BLaER1 (cell line): ENCODE measurements at regions not wholly inside any gene's neighbourhood (a gene's known extent, or its start where the extent isn't known, plus 50 kb on each side); places are given as distances from the start of the nearest gene placed in this dataset.
"Not testable (repeated sequence)": the region's sequence is repeated elsewhere in the genome, so short reads cannot be mapped to it uniquely, and the experiment has no call there.

Source experiments
- H3K27ac ChIP-seq: shearing (Covaris generic); formaldehyde crosslinking; 2 replicates; pipeline ENCODE4 v1.8.1; 2022
- H3K27me3 ChIP-seq: shearing (Covaris generic); formaldehyde crosslinking; 2 replicates; pipeline ENCODE4 v1.8.1; 2022
- H3K36me3 ChIP-seq: shearing (Covaris generic); formaldehyde crosslinking; 2 replicates; pipeline ENCODE4 v1.8.1; 2022
- H3K4me1 ChIP-seq: shearing (Covaris generic); formaldehyde crosslinking; 2 replicates; pipeline ENCODE4 v1.8.1; 2022
- H3K4me2 ChIP-seq: shearing (Covaris generic); formaldehyde crosslinking; 2 replicates; pipeline ENCODE4 v1.8.1; 2022
- H3K4me3 ChIP-seq: shearing (Covaris generic); formaldehyde crosslinking; 2 replicates; pipeline ENCODE4 v1.8.1; 2022
- H3K9ac ChIP-seq: shearing (Covaris generic); formaldehyde crosslinking; 2 replicates; pipeline ENCODE4 v1.8.1; 2022
- H3K9me3 ChIP-seq: shearing (Covaris generic); formaldehyde crosslinking; 2 replicates; pipeline ENCODE4 v1.8.1; 2022
- H4K20me1 ChIP-seq: shearing (Covaris generic); formaldehyde crosslinking; 2 replicates; pipeline ENCODE4 v1.8.1; 2022
- Cebpa-rat ChIP-seq: shearing (Covaris generic); IDR thresholded peaks from 2 replicates; pipeline ENCODE4 v1.8.1; 2022

DNA sequence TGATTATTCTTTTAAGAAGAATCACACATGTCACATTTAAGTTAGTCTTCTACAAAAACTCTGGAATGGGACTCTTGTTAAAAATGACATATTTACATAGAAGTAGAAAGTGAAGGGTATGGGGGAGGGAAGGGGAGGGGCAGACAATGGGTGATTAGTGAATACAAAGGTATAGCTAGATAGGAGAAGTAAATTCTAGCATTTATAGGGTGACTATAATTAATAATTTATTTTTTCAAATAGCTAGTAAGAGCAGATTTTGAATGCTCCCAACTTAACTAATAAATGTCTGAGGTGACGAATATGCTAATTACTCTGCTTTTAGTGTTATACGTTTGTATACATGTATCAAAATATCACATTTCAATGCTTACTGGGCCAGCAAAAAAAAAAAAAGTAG lies 59.4 kb downstream of the BLTP3B start:
- Histone ChIP-seq H3K9me3 (peaks cover 42% of the 10 kb centered on the region), H3K36me3 (peaks cover 65% of the 10 kb centered on the region), H3K27me3 (no peaks in the 10 kb centered on the region), H3K4me3 (no peak overlapping the region), H3K27ac (no peak overlapping the region), H3K4me2 (no peak overlapping the region), H4K20me1 (no peaks in the 10 kb centered on the region), H3K4me1 (no peaks in the 10 kb centered on the region), H3K9ac (no peak overlapping the region)
- no peak for TF ChIP-seq Cebpa-rat

DNA sequence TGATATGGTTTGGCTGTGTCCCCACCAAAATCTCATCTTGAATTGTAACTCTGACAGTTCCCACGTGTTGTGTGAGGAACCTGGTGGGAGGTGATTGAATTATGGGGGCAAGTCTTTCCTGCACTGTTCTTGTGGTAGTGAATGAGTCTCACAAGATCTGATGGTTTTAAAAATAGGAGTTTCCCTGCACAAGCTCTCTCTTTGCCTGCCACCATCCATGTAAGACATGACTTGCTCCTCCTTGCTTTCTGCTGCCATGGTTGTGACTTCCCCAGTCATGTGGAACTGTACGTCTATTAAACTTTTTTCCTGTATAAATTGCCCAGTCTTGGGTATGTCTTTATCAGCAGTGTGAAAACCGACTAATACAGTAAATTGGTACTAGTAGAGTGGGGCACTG lies 63.9 kb downstream of the BLTP3B start:
- not testable (repeated sequence) for H3K27me3 ChIP-seq, H4K20me1 ChIP-seq, H3K4me2 ChIP-seq, H3K27ac ChIP-seq, H3K9ac ChIP-seq, H3K4me3 ChIP-seq, H3K4me1 ChIP-seq
- Histone ChIP-seq H3K36me3 (peaks cover 55% of the 10 kb centered on the region), H3K9me3 (peaks cover 45% of the 10 kb centered on the region)

DNA sequence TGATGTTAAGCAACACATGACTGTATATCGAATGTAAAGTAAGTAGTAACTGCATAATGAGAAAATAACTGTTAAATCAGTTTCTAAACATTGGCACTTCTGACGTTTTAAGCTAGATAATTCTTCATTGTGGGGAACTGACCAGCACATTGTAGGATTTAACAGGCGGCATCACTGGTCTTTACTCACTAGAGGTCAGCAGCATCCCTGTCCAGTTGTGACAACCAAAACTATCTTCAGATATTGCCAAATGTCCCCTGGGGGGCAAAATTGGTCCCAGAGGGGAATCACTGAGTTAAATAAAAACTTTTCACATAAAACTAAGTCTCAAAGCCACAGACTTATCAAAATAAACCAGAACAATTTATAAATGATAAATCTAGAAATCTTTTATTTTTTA lies 65.3 kb downstream of the BLTP3B start:
- Histone ChIP-seq H3K4me2 (no peak overlapping the region), H4K20me1 (no peaks in the 10 kb centered on the region), H3K9ac (no peak overlapping the region), H3K4me3 (no peak overlapping the region), H3K4me1 (no peaks in the 10 kb centered on the region), H3K27ac (no peak overlapping the region), H3K27me3 (no peaks in the 10 kb centered on the region), H3K36me3 (peaks cover 46% of the 10 kb centered on the region), H3K9me3 (peaks cover 44% of the 10 kb centered on the region)
- no peak for TF ChIP-seq Cebpa-rat

DNA sequence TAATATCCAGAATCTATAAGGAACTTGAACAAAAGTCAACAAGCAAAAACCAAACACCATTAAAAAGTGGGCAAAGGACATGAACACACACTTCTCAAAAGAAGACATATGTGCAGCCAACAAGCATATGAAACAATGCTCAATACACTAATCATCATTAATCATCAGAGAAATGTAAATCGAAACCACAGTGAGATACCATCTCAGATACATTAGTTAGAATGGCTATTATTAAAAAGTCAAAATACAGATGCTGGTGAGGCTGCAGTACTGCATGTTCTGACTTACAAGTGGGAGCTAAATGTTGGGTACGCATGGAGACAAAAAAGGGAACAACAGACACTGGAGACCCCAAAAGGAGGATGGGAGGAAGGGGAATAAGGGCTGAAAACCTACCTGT lies 67.1 kb downstream of the BLTP3B start:
- Histone ChIP-seq H3K4me3 (no peak overlapping the region), H3K9me3 (peaks cover 26% of the 10 kb centered on the region), H3K4me2 (no peak overlapping the region), H3K4me1 (no peaks in the 10 kb centered on the region), H3K27ac (no peak overlapping the region), H4K20me1 (no peaks in the 10 kb centered on the region), H3K36me3 (peaks cover 31% of the 10 kb centered on the region), H3K9ac (no peak overlapping the region), H3K27me3 (no peaks in the 10 kb centered on the region)
- TF ChIP-seq Cebpa-rat, result no peak

DNA sequence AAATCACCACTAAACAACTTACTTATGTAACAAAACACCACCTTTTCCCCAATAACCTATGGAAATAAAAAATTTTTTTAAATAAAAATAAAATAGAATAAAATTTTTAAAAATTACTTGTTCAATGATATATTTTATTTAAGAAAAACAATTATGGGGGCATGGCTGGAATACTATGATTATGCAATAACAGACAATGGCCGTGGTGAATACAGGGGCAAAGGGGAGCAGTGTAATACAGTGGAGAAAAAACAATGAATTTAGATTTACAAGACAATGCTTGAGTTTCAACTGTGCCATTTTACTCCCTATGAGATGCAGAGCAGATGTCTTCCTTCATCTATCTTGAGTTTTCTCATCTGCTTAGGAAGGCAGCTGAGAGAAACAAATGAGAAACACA lies 72.9 kb downstream of the BLTP3B start:
- Histone ChIP-seq H3K4me1 (no peaks in the 10 kb centered on the region), H3K9ac (no peak overlapping the region), H4K20me1 (no peaks in the 10 kb centered on the region), H3K4me3 (no peak overlapping the region), H3K27ac (no peak overlapping the region), H3K36me3 (peaks cover 51% of the 10 kb centered on the region), H3K9me3 (peaks cover 44% of the 10 kb centered on the region), H3K4me2 (no peak overlapping the region), H3K27me3 (no peaks in the 10 kb centered on the region)
- TF ChIP-seq Cebpa-rat, result no peak

DNA sequence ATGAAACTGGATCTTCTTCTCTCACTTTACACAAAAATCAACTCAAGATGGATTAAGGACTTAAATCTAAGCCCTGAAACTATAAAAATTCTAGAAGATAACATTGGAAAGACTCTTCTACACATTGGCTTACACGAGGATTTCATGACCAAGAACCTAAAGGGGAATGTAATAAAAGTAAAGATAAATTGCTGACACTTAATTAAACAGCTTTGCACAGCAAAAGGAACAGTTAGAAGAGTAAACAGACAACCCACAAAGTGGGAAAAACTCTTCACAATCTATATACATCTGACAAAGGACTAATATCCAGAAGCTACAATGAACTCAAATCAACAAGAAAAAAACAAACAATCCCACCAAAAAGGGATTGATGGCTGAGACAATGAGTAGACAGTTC lies 74.4 kb downstream of the BLTP3B start:
- Histone ChIP-seq H3K27me3 (no peaks in the 10 kb centered on the region), H3K4me3 (no peak overlapping the region), H3K4me1 (no peaks in the 10 kb centered on the region), H4K20me1 (no peaks in the 10 kb centered on the region), H3K4me2 (no peak overlapping the region), H3K9ac (no peak overlapping the region), H3K36me3 (peaks cover 66% of the 10 kb centered on the region), H3K27ac (no peak overlapping the region), H3K9me3 (peaks cover 56% of the 10 kb centered on the region)
- TF ChIP-seq Cebpa-rat, result no peak

DNA sequence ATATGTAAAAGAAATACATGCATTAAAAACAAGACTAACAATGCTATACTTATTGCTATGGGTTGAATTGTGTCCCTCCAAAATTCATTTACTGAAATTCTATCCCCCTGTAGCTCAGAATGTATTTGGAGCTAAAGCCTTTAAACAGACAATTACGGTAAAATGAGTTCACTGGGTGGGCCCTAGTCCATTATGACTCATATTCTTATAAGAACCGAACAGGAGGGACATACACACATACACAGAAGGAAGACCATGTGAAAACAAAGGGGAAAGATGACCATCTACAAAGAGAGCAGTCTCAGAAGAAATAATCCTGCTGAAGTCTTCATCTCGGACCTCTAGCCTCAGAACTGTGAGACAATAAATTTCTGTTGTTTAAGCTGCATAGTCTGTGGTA lies 77.1 kb upstream of the ANKS1B start:
- H3K9ac ChIP-seq, result no peak overlapping the region
- H3K27me3 ChIP-seq, result no peaks in the 10 kb centered on the region
- H3K4me1 ChIP-seq, result no peaks in the 10 kb centered on the region
- H3K9me3 ChIP-seq, result peaks cover 38% of the 10 kb centered on the region
- no peaks in the 10 kb centered on the region for H4K20me1 ChIP-seq
- no peak overlapping the region for H3K4me3 ChIP-seq
- H3K4me2 ChIP-seq, result no peak overlapping the region
- H3K36me3 ChIP-seq, result peaks cover 69% of the 10 kb centered on the region
- TF ChIP-seq Cebpa-rat, result no peak
- no peak overlapping the region for H3K27ac ChIP-seq

DNA sequence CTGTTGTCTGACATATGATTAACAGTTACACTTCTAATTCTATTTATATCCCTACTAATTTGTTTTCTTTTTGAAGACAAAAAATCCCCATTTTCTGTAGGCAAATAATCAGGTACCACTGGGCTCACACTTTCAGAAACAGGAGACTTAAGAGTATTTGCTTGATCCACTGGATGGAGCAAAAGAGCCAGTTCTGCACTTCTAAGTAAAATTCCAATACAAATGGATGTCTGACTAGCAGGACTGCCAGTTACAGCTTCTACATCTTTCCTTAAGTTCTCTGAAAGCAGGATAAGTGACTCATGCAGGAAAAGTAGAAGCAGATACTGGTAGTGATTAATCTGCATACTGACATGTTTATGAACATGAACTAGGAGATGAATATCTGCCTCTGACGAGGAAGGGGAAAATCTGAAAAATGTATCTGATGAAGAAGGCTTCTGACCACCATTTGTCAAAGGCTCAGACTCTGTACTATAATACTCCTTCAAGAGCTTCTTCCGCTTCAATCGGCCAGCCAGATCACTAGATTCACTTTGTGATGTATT lies 73.8 kb upstream of the ANKS1B start:
- Histone ChIP-seq H3K36me3 (peaks cover 55% of the 10 kb centered on the region), H3K9ac (no peak overlapping the region), H4K20me1 (no peaks in the 10 kb centered on the region), H3K27me3 (no peaks in the 10 kb centered on the region), H3K9me3 (peaks cover 8% of the 10 kb centered on the region; the same call in 1 of the 2 replicates), H3K4me3 (no peak overlapping the region), H3K4me2 (no peak overlapping the region), H3K27ac (no peak overlapping the region), H3K4me1 (no peaks in the 10 kb centered on the region)
- no peak for TF ChIP-seq Cebpa-rat

DNA sequence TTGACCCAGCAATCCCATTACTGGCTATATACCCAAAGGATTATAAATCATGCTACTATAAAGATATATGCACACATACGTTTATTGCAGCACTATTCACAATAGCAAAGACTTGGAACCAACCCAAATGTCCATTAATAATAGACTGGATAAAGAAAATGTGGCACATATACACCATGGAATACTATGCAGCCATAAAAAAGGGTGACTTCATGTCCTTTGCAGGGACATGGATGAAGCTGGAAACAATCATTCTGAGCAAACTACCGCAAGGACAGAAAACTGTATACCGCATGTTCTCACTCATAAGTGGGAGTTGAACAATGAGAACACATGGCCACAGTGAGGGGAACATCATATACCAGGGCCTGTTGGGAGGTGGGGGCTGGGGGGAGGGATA lies 61.5 kb upstream of the ANKS1B start:
- not testable (repeated sequence) for H3K27me3 ChIP-seq, H3K4me1 ChIP-seq, H3K9ac ChIP-seq, H3K9me3 ChIP-seq, H3K27ac ChIP-seq, H4K20me1 ChIP-seq, H3K4me2 ChIP-seq, H3K4me3 ChIP-seq
- peaks cover 54% of the 10 kb centered on the region for H3K36me3 ChIP-seq

DNA sequence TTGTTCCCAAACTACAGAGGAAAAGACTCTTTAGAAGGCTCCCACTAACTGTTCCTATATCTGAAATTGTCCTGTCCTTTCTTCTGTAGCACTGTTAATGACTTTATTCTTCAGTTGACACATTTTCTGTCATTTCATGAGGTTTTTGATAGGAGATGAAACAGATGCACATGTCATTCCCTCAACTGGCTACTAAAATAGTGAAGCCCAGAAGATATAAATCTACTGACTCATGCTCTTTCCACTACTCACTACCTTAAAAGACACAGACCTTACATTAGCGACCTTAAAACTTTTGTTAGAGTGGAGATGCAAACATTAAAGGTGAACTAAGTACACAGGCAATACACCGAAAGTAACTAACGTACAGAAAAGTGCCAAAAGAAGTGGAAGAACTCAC lies 59.5 kb upstream of the ANKS1B start:
- no peaks in the 10 kb centered on the region for H4K20me1 ChIP-seq
- H3K4me2 ChIP-seq, result no peak overlapping the region
- H3K36me3 ChIP-seq, result peaks cover 51% of the 10 kb centered on the region
- H3K27me3 ChIP-seq, result no peaks in the 10 kb centered on the region
- no peak overlapping the region for H3K9ac ChIP-seq
- H3K4me3 ChIP-seq, result no peak overlapping the region
- no peak overlapping the region for H3K27ac ChIP-seq
- no peak for TF ChIP-seq Cebpa-rat
- no peaks in the 10 kb centered on the region for H3K4me1 ChIP-seq
- peaks cover 9% of the 10 kb centered on the region; the same call in 1 of the 2 replicates for H3K9me3 ChIP-seq

DNA sequence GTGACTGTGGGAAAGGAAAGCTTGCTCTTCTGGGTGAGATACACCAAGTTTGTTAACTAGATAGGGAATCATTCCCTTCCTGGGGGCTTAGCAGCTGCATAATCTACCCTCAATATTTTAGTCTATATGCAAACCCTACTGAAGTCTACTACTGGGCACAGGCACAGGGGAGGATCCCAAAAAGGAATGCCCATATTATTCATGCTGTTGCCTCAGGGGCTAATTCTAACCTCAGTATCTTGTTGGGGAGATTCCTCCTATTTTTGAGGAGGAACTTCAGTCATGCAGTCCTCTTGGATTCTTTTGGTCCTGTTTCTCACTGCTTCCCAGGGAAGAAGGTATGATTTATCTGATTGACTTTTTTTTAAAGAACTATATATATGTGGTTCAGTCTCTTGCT lies 58.9 kb upstream of the ANKS1B start:
- no peak overlapping the region for H3K27ac ChIP-seq

More for the DNA sequence above, 58.9 kb upstream of the ANKS1B start:
- no peaks in the 10 kb centered on the region for H3K27me3 ChIP-seq
- H3K4me2 ChIP-seq, result no peak overlapping the region
- H3K9me3 ChIP-seq, result peaks cover 9% of the 10 kb centered on the region; the same call in 1 of the 2 replicates
- no peak overlapping the region for H3K9ac ChIP-seq
- peaks cover 51% of the 10 kb centered on the region for H3K36me3 ChIP-seq
- H3K4me1 ChIP-seq, result no peaks in the 10 kb centered on the region
- H3K4me3 ChIP-seq, result no peak overlapping the region
- TF ChIP-seq Cebpa-rat, result no peak
- H4K20me1 ChIP-seq, result no peaks in the 10 kb centered on the region
